H9 (cell line): ENCODE measurements at regions not wholly inside any gene's neighbourhood (a gene's known extent, or its start where the extent isn't known, plus 50 kb on each side); places are given as distances from the start of the nearest gene placed in this dataset.

Experiments
- DNase-seq: peaks from one replicate; pipeline ENCODE4 v3.0.0-alpha.2; 2017
- H2AFZ ChIP-seq: one replicate; pipeline ENCODE4 v1.6.1; 2013; ENCODE audit warnings: mild to moderate bottlenecking, low read length, control low read depth, moderate library complexity
- H2AK5ac ChIP-seq: 2 replicates; pipeline ENCODE4 v1.6.1; 2013; ENCODE audit warnings: low read length, control low read depth, mixed read lengths; ENCODE audit not compliant: insufficient read length
- H2BK120ac ChIP-seq: one replicate; pipeline ENCODE4 v1.6.1; 2013; ENCODE audit warnings: low read depth, mild to moderate bottlenecking, low read length, control low read depth, inconsistent platforms; ENCODE audit not compliant: poor library complexity, severe bottlenecking
- H2BK12ac ChIP-seq: 2 replicates; pipeline ENCODE4 v1.6.1; 2013; ENCODE audit warnings: low read length, control low read depth, mixed read lengths, low read depth; ENCODE audit not compliant: insufficient read length
- H2BK15ac ChIP-seq: 2 replicates; pipeline ENCODE4 v1.6.1; 2013; ENCODE audit warnings: low read depth, low read length, control low read depth
- H2BK20ac ChIP-seq: one replicate; pipeline ENCODE4 v1.6.1; 2013; ENCODE audit warnings: low read depth, mild to moderate bottlenecking, low read length, control low read depth, inconsistent platforms; ENCODE audit not compliant: poor library complexity, severe bottlenecking
- H2BK5ac ChIP-seq: 2 replicates; pipeline ENCODE4 v1.6.1; 2013; ENCODE audit warnings: low read length, control low read depth, mixed read lengths; ENCODE audit not compliant: insufficient read length
- H3K14ac ChIP-seq: 2 replicates; pipeline ENCODE4 v1.6.1; 2013; ENCODE audit warnings: low read length, control low read depth; ENCODE audit not compliant: insufficient read depth
- H3K18ac ChIP-seq: 2 replicates; pipeline ENCODE4 v1.6.1; 2013; ENCODE audit warnings: low read depth, mild to moderate bottlenecking, mixed read lengths, low read length, control low read depth; ENCODE audit not compliant: insufficient read length
- H3K23ac ChIP-seq: 2 replicates; pipeline ENCODE4 v1.6.1; 2013; ENCODE audit warnings: low read length, control low read depth, mixed read lengths, low read depth; ENCODE audit not compliant: insufficient read length
- H3K23me2 ChIP-seq: 2 replicates; pipeline ENCODE4 v1.6.1; 2013; ENCODE audit warnings: low read depth, mild to moderate bottlenecking, mixed read lengths, low read length, control low read depth; ENCODE audit not compliant: insufficient read length, poor library complexity, severe bottlenecking
- H3K27ac ChIP-seq: 2 replicates; pipeline ENCODE4 v1.5.1; 2013; ENCODE audit warnings: low read length, control low read depth, mixed read lengths, low read depth; ENCODE audit not compliant: insufficient read length
- H3K27me3 ChIP-seq: 2 replicates; pipeline ENCODE4 v1.6.1; 2013; ENCODE audit warnings: low read length, control low read depth, inconsistent platforms; ENCODE audit not compliant: insufficient read depth
- H3K4ac ChIP-seq: 2 replicates; pipeline ENCODE4 v1.6.1; 2013; ENCODE audit warnings: low read depth, mild to moderate bottlenecking, control low read depth, inconsistent platforms, low read length, moderate library complexity
- H3K4me1 ChIP-seq: 2 replicates; pipeline ENCODE4 v1.6.1; 2013; ENCODE audit warnings: low read length, control low read depth, inconsistent platforms; ENCODE audit not compliant: insufficient read depth
- H3K4me2 ChIP-seq: 2 replicates; pipeline ENCODE4 v1.6.1; 2013; ENCODE audit warnings: low read length, control low read depth, mixed read lengths; ENCODE audit not compliant: insufficient read length, insufficient read depth
- H3K56ac ChIP-seq: 2 replicates; pipeline ENCODE4 v1.6.1; 2013; ENCODE audit warnings: low read depth, mild to moderate bottlenecking, mixed read lengths, low read length, control low read depth; ENCODE audit not compliant: insufficient read length
- H3K79me1 ChIP-seq: 2 replicates; pipeline ENCODE4 v1.6.1; 2013; ENCODE audit warnings: low read depth, mild to moderate bottlenecking, moderate library complexity, low read length, control low read depth, inconsistent platforms; ENCODE audit not compliant: insufficient read depth, poor library complexity, severe bottlenecking
- H3K79me2 ChIP-seq: 2 replicates; pipeline ENCODE4 v1.6.1; 2013; ENCODE audit warnings: low read length, control low read depth, inconsistent platforms; ENCODE audit not compliant: insufficient read depth
- H3K9ac ChIP-seq: 2 replicates; pipeline ENCODE4 v1.6.1; 2013; ENCODE audit warnings: low read length, control low read depth, mixed read lengths; ENCODE audit not compliant: insufficient read length; ENCODE audit errors: extremely low read depth
- H3K9me3 ChIP-seq: one replicate; pipeline ENCODE4 v1.6.1; 2013; ENCODE audit warnings: low read depth, low read length, inconsistent platforms; ENCODE audit not compliant: control insufficient read depth
- H3T11ph ChIP-seq: one replicate; pipeline ENCODE4 v1.6.1; 2013; ENCODE audit warnings: mild to moderate bottlenecking, low read length, control low read depth, inconsistent platforms
- H4K20me1 ChIP-seq: one replicate; pipeline ENCODE4 v1.6.1; 2013; ENCODE audit not compliant: control insufficient read depth, insufficient read length, insufficient read depth
- H4K5ac ChIP-seq: 2 replicates; pipeline ENCODE4 v1.6.1; 2013; ENCODE audit warnings: low read depth, mild to moderate bottlenecking, mixed read lengths, low read length, control low read depth; ENCODE audit not compliant: insufficient read length
- H4K8ac ChIP-seq: replicated peaks from 2 replicates; pipeline ENCODE4 v1.6.1; 2013; ENCODE audit warnings: low read length, control low read depth, mixed read lengths, low read depth; ENCODE audit not compliant: insufficient read length
- H4K91ac ChIP-seq: 2 replicates; pipeline ENCODE4 v1.6.1; 2013; ENCODE audit warnings: low read depth, mild to moderate bottlenecking, moderate library complexity, mixed read lengths, low read length, control low read depth; ENCODE audit not compliant: insufficient read length
- H3K27ac Mint-ChIP-seq, 3 experiments: 2 replicates in 2 of 3; 3 replicates in 1 of 3; pipeline ENCODE4 v1.8.0; 2020 to 2021; ENCODE audit warnings: mixed read lengths in 3 of 3, mild to moderate bottlenecking in 1 of 3, moderate library complexity in 1 of 3
- H3K27me3 Mint-ChIP-seq: 2 replicates; pipeline ENCODE4 v1.8.0; 2021; ENCODE audit warnings: low read depth, mild to moderate bottlenecking, moderate library complexity, mixed read lengths
- H3K36me3 Mint-ChIP-seq, 3 experiments: 2 replicates in 2 of 3; 3 replicates in 1 of 3; pipeline ENCODE4 v1.8.0; 2020 to 2021; ENCODE audit warnings: low read depth in 3 of 3, mixed read lengths in 3 of 3; ENCODE audit not compliant: insufficient read depth in 1 of 3
- H3K4me1 Mint-ChIP-seq, 2 experiments: 2 replicates each; pipeline ENCODE4 v1.8.0; 2020; ENCODE audit warnings: mixed read lengths in 2 of 2
- H3K4me3 Mint-ChIP-seq, 2 experiments: 2 replicates in 1 of 2; 3 replicates in 1 of 2; pipeline ENCODE4 v1.8.0; 2020 to 2021; ENCODE audit warnings: mild to moderate bottlenecking in 2 of 2, mixed read lengths in 2 of 2, moderate library complexity in 1 of 2
- H3K9me3 Mint-ChIP-seq, 2 experiments: 2 replicates in 1 of 2; 3 replicates in 1 of 2; pipeline ENCODE4 v1.8.0; 2020; ENCODE audit warnings: mild to moderate bottlenecking in 2 of 2, mixed read lengths in 2 of 2, moderate library complexity in 1 of 2
- CTCF ChIP-seq: fragments of 200-600 bp; sonication (generic); conservative IDR thresholded peaks from 3 replicates; pipeline ENCODE4 v1.8.0; 2021; ENCODE audit warnings: antibody characterized with exemption, mild to moderate bottlenecking
- WGBS: extraction: QIAGEN DNeasy Blood & Tissue Kit; methylation state at CpG from one replicate; pipeline ENCODE4 v1.1.7; 2013; ENCODE audit warnings: missing lambda C conversion rate, low lambda C conversion rate, mixed read lengths; ENCODE audit not compliant: insufficient read length; ENCODE audit errors: extremely low coverage; 5-methylcytosine and 5-hydroxymethylcytosine counted together

GRCh38 chr13:73985783-73986182 is 148.4 kb downstream of the KLF12 start:
- Mint-ChIP-seq H3K4me3 (no peak overlapping the region), H3K27ac (no peak overlapping the region), H3K4me1 (peaks cover 16 to 22% of the 10 kb centered on the region in 2 experiments), H3K9me3 (no peaks in the 10 kb centered on the region), H3K27me3 (no peaks in the 10 kb centered on the region), H3K36me3 (no peaks in the 10 kb centered on the region)
- Histone ChIP-seq H4K5ac (no peak overlapping the region), H4K20me1 (no peaks in the 10 kb centered on the region), H3K56ac (no peak overlapping the region), H3K9ac (no peak overlapping the region), H3K4ac (no peak overlapping the region), H2BK15ac (no peak overlapping the region), H2BK5ac (no peak overlapping the region), H2BK12ac (no peak overlapping the region), H3K27me3 (no peaks in the 10 kb centered on the region), H3K79me1 (no peaks in the 10 kb centered on the region), H4K91ac (no peak overlapping the region), H3K4me2 (no peak overlapping the region), H4K8ac (no peak overlapping the region), H3K23me2 (no peaks in the 10 kb centered on the region), H2AK5ac (no peak overlapping the region), H3K14ac (no peak overlapping the region), H3K4me1 (no peaks in the 10 kb centered on the region; the same call in 1 of the 2 replicates), H2BK20ac (no peak overlapping the region), H3K27ac (no peak overlapping the region), H3K79me2 (no peaks in the 10 kb centered on the region), H2BK120ac (no peak overlapping the region), H3T11ph (no peak overlapping the region), H3K9me3 (no peaks in the 10 kb centered on the region), H3K18ac (no peak overlapping the region), H2AFZ (no peak overlapping the region), H3K23ac (no peak overlapping the region)
- no peak for DNase-seq
- no CpG with 5 or more reads among the region's 3 CpGs for WGBS
- no peak for TF ChIP-seq CTCF
